Mammary epithelial cell (primary cell): ENCODE measurements at regions not wholly inside any gene's neighbourhood (a gene's known extent, or its start where the extent isn't known, plus 50 kb on each side); places are given as distances from the start of the nearest gene placed in this dataset.

ENCODE experiments used
- CTCF ChIP-seq, 2 donors: IDR thresholded peaks in 1 of 2; conservative IDR thresholded peaks in 1 of 2; 2 replicates each; pipeline ENCODE4 v1.5.1; 2011 to 2012; ENCODE audit warnings: inconsistent platforms in 2 of 2, low read length in 2 of 2, mild to moderate bottlenecking in 2 of 2, control low read depth in 1 of 2, low read depth in 1 of 2; ENCODE audit not compliant: insufficient read depth in 1 of 2; ENCODE audit errors: extremely low read depth in 1 of 2
- EZH2 ChIP-seq: IDR thresholded peaks from 2 replicates; pipeline ENCODE4 v1.6.1; 2012; ENCODE audit warnings: low read length, inconsistent platforms, borderline replicate concordance

GRCh38 chr18:58806826-58807714, 57.6 kb upstream of the ZNF532 start:
- TF ChIP-seq CTCF (conservative IDR thresholded peaks at IDR 0.05 in 1 of 2, IDR thresholded peaks at IDR 0.05 in 1 of 2; ENCODE audit: extremely low read depth in 1 of 2, insufficient read depth in 1 of 2, low read depth in 1 of 2, low read length in 2 of 2) (no peak), EZH2 (no peak)
